Breast epithelium (tissue), 3 donors: ENCODE measurements at regions not wholly inside any gene's neighbourhood (a gene's known extent, or its start where the extent isn't known, plus 50 kb on each side); places are given as distances from the start of the nearest gene placed in this dataset.

Experiments
- POLR2A ChIP-seq: fragments of 450-650 bp; IDR thresholded peaks from one replicate; pipeline ENCODE4 v1.6.1; 2016; ENCODE audit warnings: antibody characterized with exemption, mild to moderate bottlenecking, moderate library complexity
- POLR2AphosphoS5 ChIP-seq, 3 donors: sonication (generic); formaldehyde crosslinking; IDR thresholded peaks; one replicate each; pipeline ENCODE4 v1.6.1; 2017; ENCODE audit warnings: antibody characterized with exemption in 3 of 3
- TF ChIP-seq, protein P1 (sequence below), 3 donors: fragments of 450-650 bp; IDR thresholded peaks; one replicate each; pipeline ENCODE4 v1.5.1; 2016 to 2017; ENCODE audit warnings: antibody characterized with exemption in 3 of 3, mild to moderate bottlenecking in 3 of 3, moderate library complexity in 3 of 3

DNA sequence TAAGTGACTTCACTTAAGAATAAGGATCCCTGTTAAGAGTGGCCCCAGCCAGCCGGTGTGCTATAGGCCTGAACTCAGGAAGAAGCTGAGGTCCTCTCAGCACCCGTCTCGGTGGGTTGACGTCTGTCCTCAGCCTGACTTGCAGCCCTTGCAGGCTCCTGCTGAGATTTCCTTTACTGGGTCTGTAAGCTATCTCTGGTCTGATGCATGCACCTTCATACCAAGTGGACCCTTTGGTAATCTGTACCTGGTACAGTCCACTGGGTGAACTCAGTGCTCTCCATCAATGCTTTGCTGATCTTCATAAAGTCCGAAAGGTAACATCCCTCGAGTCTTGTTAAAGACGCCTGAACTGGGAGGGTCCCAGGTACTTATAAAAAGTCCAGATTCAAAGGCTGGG is 212.0 kb upstream of the PPP2R3A start:
- TF ChIP-seq, protein P1, sequence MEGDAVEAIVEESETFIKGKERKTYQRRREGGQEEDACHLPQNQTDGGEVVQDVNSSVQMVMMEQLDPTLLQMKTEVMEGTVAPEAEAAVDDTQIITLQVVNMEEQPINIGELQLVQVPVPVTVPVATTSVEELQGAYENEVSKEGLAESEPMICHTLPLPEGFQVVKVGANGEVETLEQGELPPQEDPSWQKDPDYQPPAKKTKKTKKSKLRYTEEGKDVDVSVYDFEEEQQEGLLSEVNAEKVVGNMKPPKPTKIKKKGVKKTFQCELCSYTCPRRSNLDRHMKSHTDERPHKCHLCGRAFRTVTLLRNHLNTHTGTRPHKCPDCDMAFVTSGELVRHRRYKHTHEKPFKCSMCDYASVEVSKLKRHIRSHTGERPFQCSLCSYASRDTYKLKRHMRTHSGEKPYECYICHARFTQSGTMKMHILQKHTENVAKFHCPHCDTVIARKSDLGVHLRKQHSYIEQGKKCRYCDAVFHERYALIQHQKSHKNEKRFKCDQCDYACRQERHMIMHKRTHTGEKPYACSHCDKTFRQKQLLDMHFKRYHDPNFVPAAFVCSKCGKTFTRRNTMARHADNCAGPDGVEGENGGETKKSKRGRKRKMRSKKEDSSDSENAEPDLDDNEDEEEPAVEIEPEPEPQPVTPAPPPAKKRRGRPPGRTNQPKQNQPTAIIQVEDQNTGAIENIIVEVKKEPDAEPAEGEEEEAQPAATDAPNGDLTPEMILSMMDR (IDR thresholded peaks at IDR 0.05): no peak
- TF ChIP-seq POLR2A (no peak), POLR2AphosphoS5 (IDR thresholded peaks at IDR 0.05) (no peak)
